DMS 273 (cell line): ENCODE measurements at regions not wholly inside any gene's neighbourhood (a gene's known extent, or its start where the extent isn't known, plus 50 kb on each side); places are given as distances from the start of the nearest gene placed in this dataset.

Source experiments
- DNase-seq: peaks from one replicate; lab custom pipeline; 2025; ENCODE audit not compliant: unreplicated experiment; lab: John Stamatoyannopoulos, UW

DNA sequence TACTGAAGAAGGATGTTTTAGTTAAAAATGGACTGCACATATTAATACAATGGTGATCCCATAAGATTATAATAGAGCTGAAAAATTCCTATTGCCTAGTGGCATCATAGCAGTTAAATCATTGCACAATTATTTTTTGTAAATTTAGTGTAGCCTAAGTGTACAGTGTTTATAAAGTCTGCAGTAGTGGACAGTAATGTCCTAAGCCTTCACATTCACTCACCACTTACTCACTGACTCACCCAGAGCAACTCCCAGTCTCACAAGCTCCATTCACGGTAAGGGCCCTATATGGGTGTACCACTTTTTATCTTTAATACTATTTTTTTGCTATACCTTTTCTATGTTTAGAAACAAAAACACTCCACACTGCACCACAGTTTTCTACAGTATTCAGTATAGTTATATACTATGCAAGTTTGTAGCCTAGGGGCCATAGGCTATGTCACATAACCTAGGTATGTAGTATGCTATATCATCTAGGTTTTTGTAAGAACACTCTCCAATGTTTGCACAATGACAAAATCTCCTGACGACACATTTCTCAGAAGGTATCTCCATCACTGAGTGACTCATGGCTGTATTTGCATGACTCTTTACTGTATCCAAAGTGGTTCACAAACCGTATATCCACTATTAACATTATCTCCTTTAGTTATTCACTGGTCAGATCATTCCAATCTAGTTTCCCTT is 536.0 kb downstream of the KLF12 start:
- DNase-seq: no peak

DNA sequence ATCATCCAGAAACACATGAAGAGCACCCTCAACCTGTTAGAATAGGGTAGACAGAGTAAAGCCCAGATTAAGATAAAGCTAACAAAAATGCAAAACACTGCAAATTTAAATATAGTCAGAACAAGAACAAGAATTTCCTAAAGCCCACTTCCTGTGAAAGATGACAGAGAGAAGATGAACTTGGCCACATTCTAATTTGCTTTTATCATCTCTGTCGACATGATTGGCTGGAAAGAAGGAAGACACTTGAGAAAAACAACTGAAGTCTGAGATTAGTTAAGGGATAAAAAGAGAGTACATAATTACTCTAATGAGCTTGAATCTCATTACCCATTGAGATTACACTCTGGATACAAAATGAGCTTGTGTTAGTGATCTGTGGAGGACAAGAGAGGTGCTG is 537.6 kb downstream of the KLF5 start:
- no peak for DNase-seq

DNA sequence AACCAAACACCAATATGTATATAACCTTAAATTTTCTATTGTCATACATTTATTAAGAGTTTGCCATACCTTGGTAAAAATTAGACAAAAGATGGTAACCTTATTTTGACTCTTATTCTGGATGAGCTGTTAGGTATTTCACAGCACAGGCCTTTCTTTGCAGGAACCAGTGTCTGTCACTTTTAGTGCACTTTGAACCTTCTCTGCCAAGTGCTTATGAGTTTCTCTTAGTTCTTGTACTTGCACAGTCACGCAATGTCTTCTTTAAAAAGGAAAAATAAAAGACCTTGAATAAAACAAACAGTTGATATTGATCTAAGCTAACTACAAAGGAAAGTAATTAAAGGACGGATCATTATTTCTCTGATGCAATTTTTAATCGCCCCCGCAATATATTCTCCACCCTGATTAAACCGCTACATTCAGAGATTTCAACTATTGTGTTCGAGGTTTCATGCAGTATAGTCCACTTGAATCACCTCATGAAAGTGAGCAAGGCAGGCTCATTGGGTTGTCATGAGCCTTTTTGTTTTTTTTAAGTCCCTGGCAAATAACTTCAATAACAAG is 534.5 kb downstream of the KLF5 start:
- no peak for DNase-seq

GRCh38 chr13:73591861-73592260 is 533.1 kb downstream of the KLF5 start:
- no peak for DNase-seq

DNA sequence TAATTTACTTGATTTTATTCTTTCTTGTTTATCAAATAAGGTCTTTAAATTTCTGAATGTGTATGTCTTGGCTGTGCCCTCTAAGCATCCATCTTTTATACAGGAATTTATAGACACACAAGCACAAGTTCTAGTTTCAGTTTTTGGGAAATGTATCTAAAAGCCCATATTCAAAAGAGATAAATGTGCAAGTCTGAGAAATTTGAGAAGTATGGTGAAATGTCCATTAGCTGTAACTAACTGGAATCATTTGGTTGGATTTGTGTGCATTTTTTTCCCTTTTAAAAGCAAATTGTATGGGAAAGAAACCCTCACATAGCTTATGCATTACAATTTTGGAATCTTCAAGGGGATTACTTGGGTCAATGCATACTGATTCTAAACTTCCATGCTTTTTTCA is 532.0 kb downstream of the KLF5 start:
- DNase-seq: no peak

- DNase-seq: no peak
Observed at GRCh38 chr13:73585236-73585635, 526.4 kb downstream of the KLF5 start.

GRCh38 chr13:73583331-73583730 is 524.5 kb downstream of the KLF5 start:
- no peak for DNase-seq

GRCh38 chr13:73580513-73581267 is 521.9 kb downstream of the KLF5 start:
- DNase-seq: no peak

DNA sequence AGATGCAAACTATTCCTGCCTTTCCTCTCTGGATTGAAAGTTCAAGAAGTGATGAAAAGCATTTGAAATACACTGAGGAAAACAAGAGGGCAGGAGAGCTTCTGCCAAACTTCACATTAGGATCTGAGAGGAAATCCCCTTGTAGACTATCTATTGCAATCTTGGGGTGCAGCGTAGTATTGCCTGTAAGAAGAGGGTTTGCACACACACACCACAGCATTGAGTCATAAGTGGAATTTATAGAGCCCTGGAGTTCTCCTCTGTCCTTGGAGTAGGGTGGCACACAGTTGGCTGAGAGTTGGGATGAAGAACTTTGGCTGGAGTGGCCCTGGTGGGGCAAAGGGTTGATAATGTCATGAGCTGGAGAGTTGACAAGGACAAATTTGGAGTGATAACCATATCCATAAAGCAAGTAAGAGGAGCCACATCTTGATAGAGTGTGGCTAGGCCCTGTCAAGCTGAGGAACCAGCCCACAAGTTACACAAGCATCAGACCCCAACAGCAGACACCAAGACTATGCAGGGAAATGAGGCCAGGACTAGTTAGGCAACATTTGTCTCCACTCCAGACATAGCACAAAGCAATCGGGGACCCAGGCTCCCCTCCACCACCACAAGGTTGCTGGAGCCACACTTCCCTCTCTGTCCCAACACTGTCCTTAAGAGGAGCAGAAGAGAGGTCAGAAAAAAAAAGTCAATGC is 520.9 kb downstream of the KLF5 start:
- DNase-seq: no peak

GRCh38 chr13:73578251-73578875 is 519.6 kb downstream of the KLF5 start:
- no peak for DNase-seq

GRCh38 chr13:73576291-73576690 is 517.5 kb downstream of the KLF5 start:
- DNase-seq: no peak

GRCh38 chr13:73572824-73573223 is 514.0 kb downstream of the KLF5 start:
- no peak for DNase-seq

DNA sequence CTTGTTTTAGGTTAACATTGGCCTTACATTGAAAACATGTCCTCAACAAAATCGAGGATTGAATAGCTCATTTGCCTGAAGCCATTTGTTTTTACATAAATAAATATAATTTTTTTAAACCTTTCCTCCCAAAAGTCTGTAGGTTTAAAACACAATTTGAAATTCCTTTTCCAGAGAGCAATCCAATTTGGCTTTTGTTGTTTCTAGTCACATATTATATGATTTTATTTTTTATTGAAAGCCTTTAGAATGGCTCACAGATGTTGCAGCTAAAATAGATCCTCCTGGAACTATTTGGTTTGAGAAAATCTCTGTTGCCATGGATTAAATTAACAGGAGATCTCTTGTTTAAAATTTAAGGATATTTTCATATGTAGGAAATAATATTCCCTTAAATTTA is 512.6 kb downstream of the KLF5 start:
- no peak for DNase-seq

DNA sequence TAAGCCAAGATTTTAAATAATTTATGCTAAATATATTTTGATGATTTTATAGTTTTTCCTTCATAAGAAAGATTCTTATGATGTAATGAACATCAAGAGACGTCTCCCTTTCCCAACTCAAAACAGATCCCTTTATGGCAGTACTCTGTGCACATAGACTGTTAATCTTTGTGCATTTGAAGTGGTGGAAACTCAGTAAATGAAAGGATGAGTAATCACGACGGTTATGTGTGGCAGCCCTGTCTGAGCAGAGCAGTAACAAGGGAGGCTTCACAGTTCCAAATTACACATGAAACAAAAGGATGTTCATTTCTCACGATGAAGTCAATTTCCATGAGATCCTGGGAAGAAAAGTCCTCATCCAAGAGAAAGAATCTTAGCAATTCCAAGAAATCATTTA is 498.1 kb downstream of the KLF5 start:
- DNase-seq: no peak

DNA sequence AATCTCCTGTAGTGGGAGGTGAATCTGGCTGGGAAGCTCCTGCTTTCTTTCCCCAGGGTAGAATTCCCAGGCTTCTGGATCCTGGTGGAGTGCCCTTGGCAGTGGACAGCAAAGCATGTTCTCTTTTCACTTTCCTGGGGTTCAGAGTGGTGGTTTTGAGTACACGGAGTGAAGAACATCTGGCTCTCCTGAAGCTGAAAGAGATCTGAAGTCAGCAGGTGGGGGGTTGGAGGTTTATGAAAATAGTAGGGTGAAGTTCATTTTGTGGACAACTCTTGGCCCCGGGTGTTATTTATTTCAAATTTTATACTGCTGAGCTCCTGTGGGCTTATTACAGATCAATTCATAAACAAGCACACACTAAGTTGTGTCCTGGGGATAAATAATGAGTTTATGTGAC is 497.3 kb downstream of the KLF5 start:
- DNase-seq: no peak

- DNase-seq: no peak
Observed at GRCh38 chr13:73551736-73552135, 492.9 kb downstream of the KLF5 start.

DNA sequence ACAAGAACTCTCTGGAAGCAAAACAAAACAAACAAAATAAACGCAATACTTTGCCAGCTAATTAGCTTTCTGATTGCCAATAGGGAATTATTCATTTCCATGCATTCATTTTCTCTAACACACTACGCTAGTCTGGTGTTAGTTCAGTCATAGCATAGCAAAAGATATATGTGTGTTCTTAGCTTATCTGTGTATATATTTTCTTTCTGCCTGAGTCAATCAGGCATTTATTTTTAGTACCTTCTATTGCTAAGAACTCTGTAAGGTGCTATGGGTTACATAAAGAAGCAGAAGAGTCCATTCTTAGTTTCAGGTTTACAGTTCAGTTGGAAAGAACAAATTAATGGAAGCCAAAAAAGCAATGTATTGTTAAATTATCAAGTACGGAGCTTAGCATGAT is 490.9 kb downstream of the KLF5 start:
- no peak for DNase-seq

DNA sequence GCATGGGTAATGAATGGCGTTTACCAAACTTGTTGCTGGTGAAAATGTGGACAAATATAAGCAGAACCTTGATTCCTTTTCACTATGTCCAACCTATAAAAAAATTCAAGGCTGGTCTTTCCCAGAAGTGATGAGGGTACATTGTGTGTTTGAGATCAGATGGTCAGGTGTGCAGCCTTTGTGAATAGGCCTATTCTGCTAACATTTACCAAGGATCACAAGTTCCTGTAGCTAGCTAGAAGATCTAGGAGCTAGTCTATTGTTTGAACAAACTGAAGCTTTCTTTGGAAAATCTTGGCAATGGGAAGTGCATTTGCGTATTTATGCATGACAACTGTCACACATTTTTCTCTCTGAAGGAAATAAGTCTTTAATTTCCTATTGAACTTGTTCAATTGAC is 489.6 kb downstream of the KLF5 start:
- no peak for DNase-seq

DNA sequence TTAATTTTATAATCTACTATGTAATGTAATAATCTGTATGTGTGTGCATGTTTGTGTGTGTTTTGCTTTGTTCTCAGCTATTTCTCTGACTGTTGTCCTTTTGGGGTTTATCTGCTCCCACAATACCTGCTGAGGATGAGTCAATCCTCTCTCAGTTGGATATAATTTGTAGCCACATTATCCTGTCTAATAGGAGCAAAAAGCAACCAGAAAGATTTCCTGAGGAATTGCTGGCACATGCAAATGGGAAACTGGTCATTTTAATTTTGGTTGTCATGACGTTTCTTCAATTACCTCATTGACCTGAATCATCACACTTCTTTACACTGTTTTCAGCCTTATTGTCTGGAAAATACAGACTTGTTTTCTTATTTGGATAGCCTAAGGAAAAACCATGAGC is 488.4 kb downstream of the KLF5 start:
- no peak for DNase-seq

GRCh38 chr13:73544175-73544574 is 485.4 kb downstream of the KLF5 start:
- no peak for DNase-seq

DNA sequence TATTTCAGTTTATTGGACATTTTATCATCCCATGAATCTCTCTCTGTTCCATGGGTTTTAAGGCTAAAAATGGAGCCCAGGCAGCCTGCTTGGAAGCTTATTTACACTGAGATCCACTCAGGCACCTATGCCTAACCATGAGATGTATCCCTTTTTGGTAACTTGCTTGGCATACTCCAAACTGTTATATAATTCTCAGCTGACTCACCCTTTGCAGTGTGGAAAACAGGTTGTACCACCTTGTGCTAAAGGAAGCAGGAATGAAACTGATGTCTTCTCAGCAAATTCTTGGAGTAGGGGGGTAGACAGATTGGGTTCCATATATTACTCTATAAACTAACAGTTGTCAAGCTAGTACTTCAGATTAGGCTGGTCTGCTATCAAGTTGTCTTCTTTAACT is 483.6 kb downstream of the KLF5 start:
- no peak for DNase-seq
